ENCODE measurements at regions not wholly inside any gene's neighbourhood (a gene's known extent, or its start where the extent isn't known, plus 50 kb on each side); places are given as distances from the start of the nearest gene placed in this dataset.

GRCh38 chr3:154783521-154783931 is 296.6 kb upstream of the MME start:
- Histone ChIP-seq H2AFZ (ENCODE audit: insufficient read depth, low read depth, low read length, poor library complexity, severe bottlenecking) (no peak overlapping the region), H3K27me3 (replicated peaks in 1 of 4; ENCODE audit: control extremely low read depth in 1 of 4, control insufficient read depth in 3 of 4, insufficient read depth in 4 of 4, low read length in 3 of 4) (no peaks in the 10 kb centered on the region), H3K4me3 (ENCODE audit: control extremely low read depth in 1 of 5, extremely low read depth in 1 of 5, insufficient read depth in 1 of 5, low read depth in 2 of 5, low read length in 4 of 5) (no peak overlapping the region), H3K79me2 (ENCODE audit: control insufficient read depth, insufficient read depth, low read length) (no peaks in the 10 kb centered on the region), H3K36me3 (replicated peaks in 1 of 2; ENCODE audit: control extremely low read depth in 1 of 2, control insufficient read depth in 1 of 2, extremely low read depth in 1 of 2, insufficient read depth in 2 of 2, low read length in 1 of 2) (no peaks in the 10 kb centered on the region), H3K4me2 (replicated peaks; ENCODE audit: low read depth, low read length, poor library complexity, severe bottlenecking) (no peak overlapping the region), H3K9ac (ENCODE audit: low read length) (no peak overlapping the region), H3K27ac (ENCODE audit: low read length in 2 of 2) (no peak overlapping the region), H4K20me1 (ENCODE audit: control insufficient read depth, insufficient read depth, low read length, poor library complexity, severe bottlenecking) (no peaks in the 10 kb centered on the region), H3K4me1 (ENCODE audit: control insufficient read depth in 2 of 2, insufficient read depth in 2 of 2, low read length in 2 of 2) (no peaks in the 10 kb centered on the region), H3K9me3 (ENCODE audit: control extremely low read depth in 1 of 3, control insufficient read depth in 2 of 3, insufficient read depth in 1 of 3, low read length in 2 of 3) (no peaks in the 10 kb centered on the region)
- no peak overlapping the region for H3K4me3 Mint-ChIP-seq
- intact Hi-C loops (cut with micrococcal nuclease): no loop called here
- ATAC-seq (ENCODE audit: low read depth) (no peak), DNase-seq (no peak)
- no peak overlapping the region for H3K27ac Mint-ChIP-seq
- H3K27me3 Mint-ChIP-seq: no peaks in the 10 kb centered on the region
- no peak for TF ChIP-seq EZH2 (IDR thresholded peaks at IDR 0.05; ENCODE audit: borderline replicate concordance, insufficient read depth, low read depth, low read length, poor library complexity, severe bottlenecking)
- TF ChIP-seq CTCF (IDR thresholded peaks at IDR 0.05): no peak
- WGBS (ENCODE audit: insufficient coverage): 20% methylated on average over 1 of the region's 4 CpGs
- ChIA-PET CTCF (no interaction called here), POLR2A (no interaction called here)
- no peaks in the 10 kb centered on the region for H3K4me1 Mint-ChIP-seq
- H3K9me3 Mint-ChIP-seq (ENCODE audit: insufficient read depth): no peaks in the 10 kb centered on the region

- Histone ChIP-seq H3K9me3 (ENCODE audit: control extremely low read depth in 1 of 3, control insufficient read depth in 2 of 3, insufficient read depth in 1 of 3, low read length in 2 of 3) (no peaks in the 10 kb centered on the region), H3K4me3 (ENCODE audit: control extremely low read depth in 1 of 5, extremely low read depth in 1 of 5, insufficient read depth in 1 of 5, low read depth in 2 of 5, low read length in 4 of 5) (no peak overlapping the region), H3K4me1 (ENCODE audit: control insufficient read depth in 2 of 2, insufficient read depth in 2 of 2, low read length in 2 of 2) (no peaks in the 10 kb centered on the region), H3K4me2 (replicated peaks; ENCODE audit: low read depth, low read length, poor library complexity, severe bottlenecking) (no peak overlapping the region), H3K79me2 (ENCODE audit: control insufficient read depth, insufficient read depth, low read length) (no peaks in the 10 kb centered on the region), H3K27ac (ENCODE audit: low read length in 2 of 2) (no peak overlapping the region), H4K20me1 (ENCODE audit: control insufficient read depth, insufficient read depth, low read length, poor library complexity, severe bottlenecking) (no peaks in the 10 kb centered on the region), H3K9ac (ENCODE audit: low read length) (no peak overlapping the region), H3K36me3 (replicated peaks in 1 of 2; ENCODE audit: control extremely low read depth in 1 of 2, control insufficient read depth in 1 of 2, extremely low read depth in 1 of 2, insufficient read depth in 2 of 2, low read length in 1 of 2) (no peaks in the 10 kb centered on the region), H2AFZ (ENCODE audit: insufficient read depth, low read depth, low read length, poor library complexity, severe bottlenecking) (no peak overlapping the region), H3K27me3 (replicated peaks in 1 of 4; ENCODE audit: control extremely low read depth in 1 of 4, control insufficient read depth in 3 of 4, insufficient read depth in 4 of 4, low read length in 3 of 4) (no peaks in the 10 kb centered on the region)
- H3K4me1 Mint-ChIP-seq: no peaks in the 10 kb centered on the region
- H3K27me3 Mint-ChIP-seq: no peaks in the 10 kb centered on the region
- ChIA-PET POLR2A (no interaction called here), CTCF (no interaction called here)
- no peak overlapping the region for H3K4me3 Mint-ChIP-seq
- TF ChIP-seq EZH2 (IDR thresholded peaks at IDR 0.05; ENCODE audit: borderline replicate concordance, insufficient read depth, low read depth, low read length, poor library complexity, severe bottlenecking): no peak
- no peak for TF ChIP-seq CTCF (IDR thresholded peaks at IDR 0.05)
- ATAC-seq (ENCODE audit: low read depth) (no peak), DNase-seq (no peak)
- intact Hi-C loops (cut with micrococcal nuclease): no loop called here
- no peaks in the 10 kb centered on the region for H3K9me3 Mint-ChIP-seq (ENCODE audit: insufficient read depth)
- WGBS (ENCODE audit: insufficient coverage): no CpG with 5 or more reads among the region's 3 CpGs
- no peak overlapping the region for H3K27ac Mint-ChIP-seq
These were observed 297.1 kb upstream of the MME start for GRCh38 chr3:154783061-154783460.

Data from B cell (primary cell).